ENCODE measurements at regions not wholly inside any gene's neighbourhood (a gene's known extent, or its start where the extent isn't known, plus 50 kb on each side); places are given as distances from the start of the nearest gene placed in this dataset.

DNA sequence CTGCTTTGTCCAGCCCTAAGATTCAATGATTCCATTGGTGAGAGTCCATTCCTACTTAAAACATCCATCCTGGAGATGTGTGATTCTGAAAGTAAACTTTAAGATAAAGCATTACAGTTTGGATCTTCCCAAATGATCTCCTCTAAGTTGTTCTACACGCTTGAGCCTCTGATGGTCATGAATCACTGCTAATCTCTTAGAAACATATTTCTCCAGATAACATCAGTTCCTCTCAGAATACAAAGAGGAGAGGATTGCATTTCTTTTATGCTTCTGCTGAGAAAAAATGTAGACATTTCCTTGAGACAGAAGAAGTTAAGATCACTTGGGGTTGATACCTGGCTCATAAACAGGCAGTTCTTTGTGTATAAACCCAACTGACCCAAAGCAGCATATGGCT, 281.2 kb upstream of the DPH6 start:
- Histone ChIP-seq H3K4me1 (ENCODE audit: control insufficient read depth, insufficient read depth, low read length) (no peaks in the 10 kb centered on the region; the same call in 1 of the 2 replicates), H3K27ac (ENCODE audit: insufficient read depth, low read length) (no peak overlapping the region), H3K4me3 (ENCODE audit: insufficient read depth, low read depth, low read length) (no peak overlapping the region), H3K23ac (ENCODE audit: low read depth, low read length) (no peak overlapping the region), H3K4me2 (ENCODE audit: low read depth, low read length) (no peak overlapping the region), H2AK5ac (ENCODE audit: low read depth, low read length) (no peak overlapping the region), H2AK9ac (replicated peaks; ENCODE audit: low read depth, low read length, poor library complexity) (no peak overlapping the region), H3K18ac (ENCODE audit: low read depth, low read length) (no peak overlapping the region), H2BK20ac (ENCODE audit: low read depth, low read length) (no peak overlapping the region), H2BK5ac (ENCODE audit: low read depth, low read length, poor library complexity, severe bottlenecking) (no peak overlapping the region), H4K8ac (ENCODE audit: low read depth in 2 of 2, low read length in 2 of 2) (no peak overlapping the region), H3K36me3 (ENCODE audit: control insufficient read depth, insufficient read depth, low read length) (no peaks in the 10 kb centered on the region), H2BK15ac (ENCODE audit: low read depth, low read length) (no peak overlapping the region), H4K91ac (ENCODE audit: insufficient read depth, low read depth, low read length) (no peak overlapping the region), H2BK120ac (ENCODE audit: low read depth, low read length) (no peak overlapping the region), H2AFZ (replicated peaks; ENCODE audit: low read length, poor library complexity) (no peak overlapping the region), H3K79me1 (ENCODE audit: low read depth in 1 of 2, low read length in 2 of 2) (no peaks in the 10 kb centered on the region), H3K14ac (replicated peaks; ENCODE audit: low read depth, low read length) (no peak overlapping the region), H4K20me1 (ENCODE audit: insufficient read depth, low read length) (no peaks in the 10 kb centered on the region), H3K9ac (ENCODE audit: low read depth, low read length) (no peak overlapping the region), H3K27me3 (ENCODE audit: control insufficient read depth, insufficient read depth, low read length) (peaks cover 2% of the 10 kb centered on the region; the same call in 1 of the 2 replicates), H3K9me3 (ENCODE audit: control insufficient read depth, insufficient read depth, low read length) (no peaks in the 10 kb centered on the region), H4K5ac (ENCODE audit: low read depth, low read length) (no peak overlapping the region), H3K9me1 (ENCODE audit: insufficient read depth, low read length) (no peaks in the 10 kb centered on the region), H3K4ac (ENCODE audit: low read depth, low read length) (no peak overlapping the region), H3K56ac (ENCODE audit: extremely low read depth, insufficient read depth, low read length) (no peak overlapping the region)
- dilution Hi-C loops (cut with HindIII; ENCODE audit: low sequenced_read_pairs, unreplicated experiment) (no loop called here), intact Hi-C loops (cut with micrococcal nuclease) (no loop called here), in situ Hi-C loops (cut with MboI; ENCODE audit: low sequenced_read_pairs) (no loop called here)
- ChIA-PET CTCF (no interaction called here), POLR2A (ENCODE audit: unreplicated experiment) (no interaction called here)
- DNase-seq (peak; percentile 14), ATAC-seq (ENCODE audit: low read depth) (no peak)
- no TSS peak for BruUV-seq (replicated peaks)
- TF ChIP-seq NFE2L2 (IDR thresholded peaks at IDR 0.05; ENCODE audit: low read depth, low read length) (no peak), SMC3 (IDR thresholded peaks at IDR 0.05; ENCODE audit: low read depth, low read length) (no peak), MAZ (IDR thresholded peaks at IDR 0.05; ENCODE audit: borderline replicate concordance, low read depth, low read length) (no peak), ELK1 (IDR thresholded peaks at IDR 0.05; ENCODE audit: borderline replicate concordance, low read depth, low read length) (no peak), POLR2A (IDR thresholded peaks at IDR 0.05; ENCODE audit: low read depth, low read length) (no peak), CTCF (conservative IDR thresholded peaks at IDR 0.05; ENCODE audit: low read depth, low read length) (no peak), RAD21 (IDR thresholded peaks at IDR 0.05; ENCODE audit: low read length) (no peak), MAFK (IDR thresholded peaks at IDR 0.05; ENCODE audit: low read depth, low read length) (no peak), MXI1 (IDR thresholded peaks at IDR 0.05; ENCODE audit: borderline replicate concordance, low read depth, low read length) (no peak)
- TF ChIP-seq, protein P1, sequence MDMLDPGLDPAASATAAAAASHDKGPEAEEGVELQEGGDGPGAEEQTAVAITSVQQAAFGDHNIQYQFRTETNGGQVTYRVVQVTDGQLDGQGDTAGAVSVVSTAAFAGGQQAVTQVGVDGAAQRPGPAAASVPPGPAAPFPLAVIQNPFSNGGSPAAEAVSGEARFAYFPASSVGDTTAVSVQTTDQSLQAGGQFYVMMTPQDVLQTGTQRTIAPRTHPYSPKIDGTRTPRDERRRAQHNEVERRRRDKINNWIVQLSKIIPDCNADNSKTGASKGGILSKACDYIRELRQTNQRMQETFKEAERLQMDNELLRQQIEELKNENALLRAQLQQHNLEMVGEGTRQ (IDR thresholded peaks at IDR 0.05; ENCODE audit: low read depth, low read length): no peak
- no CpG with 5 or more reads among the region's 1 CpG for WGBS, 2 experiments (ENCODE audit: extremely low coverage in 2 of 2, insufficient read length in 1 of 2)

Data from IMR-90 (cell line).